GM12891 (cell line): ENCODE measurements at regions not wholly inside any gene's neighbourhood (a gene's known extent, or its start where the extent isn't known, plus 50 kb on each side); places are given as distances from the start of the nearest gene placed in this dataset.
"Not testable (repeated sequence)": the region's sequence is repeated elsewhere in the genome, so short reads cannot be mapped to it uniquely, and the experiment has no call there.

Experiments used
- DNase-seq: peaks from one replicate; pipeline ENCODE4 v3.0.0; 2011; ENCODE audit warnings: low spot score; ENCODE audit not compliant: insufficient read length
- FAIRE-seq: peaks from 2 replicates; lab custom pipeline; 2011; peaks lifted over from hg19 to GRCh38; lab: Jason Lieb, UNC
- PAX5 ChIP-seq: IDR thresholded peaks from 2 replicates; pipeline ENCODE4 v1.6.1; 2011; ENCODE audit warnings: low read length, moderate library complexity, mild to moderate bottlenecking; ENCODE audit not compliant: insufficient read depth, severe bottlenecking
- POLR2A ChIP-seq: IDR thresholded peaks from 2 replicates; pipeline ENCODE4 v1.6.1; 2011; ENCODE audit warnings: low read depth, low read length, control low read depth
- POLR2AphosphoS5 ChIP-seq: IDR thresholded peaks from 2 replicates; pipeline ENCODE4 v1.6.1; 2011; ENCODE audit warnings: low read depth, low read length, control low read depth
- POU2F2 ChIP-seq: IDR thresholded peaks from 2 replicates; pipeline ENCODE4 v1.6.1; 2011; ENCODE audit warnings: low read depth, mild to moderate bottlenecking, control low read depth, low read length, moderate library complexity
- SPI1 ChIP-seq: IDR thresholded peaks from 2 replicates; pipeline ENCODE4 v1.6.1; 2011; ENCODE audit warnings: low read depth, low read length, control low read depth
- TAF1 ChIP-seq: IDR thresholded peaks from 2 replicates; pipeline ENCODE4 v1.6.1; 2011; ENCODE audit warnings: low read depth, low read length, control low read depth

GRCh38 chr11:82403640-82404305 is 329.9 kb downstream of the FAM181B start:
- FAIRE-seq (no peak), DNase-seq (no peak)
- TF ChIP-seq TAF1 = no peak
- no peak for TF ChIP-seq PAX5
- no peak for TF ChIP-seq POU2F2
- TF ChIP-seq POLR2AphosphoS5 = no peak
- no peak for TF ChIP-seq POLR2A
- no peak for TF ChIP-seq SPI1

GRCh38 chr11:82398300-82398815 is 335.3 kb downstream of the FAM181B start:
- FAIRE-seq (no peak), DNase-seq (no peak)
- no peak for TF ChIP-seq TAF1

- DNase-seq, FAIRE-seq: not testable (repeated sequence)
These were observed 337.0 kb downstream of the FAM181B start for GRCh38 chr11:82396639-82397038.

- DNase-seq (no peak), FAIRE-seq (no peak)
- TF ChIP-seq TAF1 (no peak), POLR2A (no peak), PAX5 (no peak), POU2F2 (no peak), POLR2AphosphoS5 (no peak), SPI1 (no peak)
These were observed 349.4 kb downstream of the FAM181B start for GRCh38 chr11:82384308-82384707.

- DNase-seq (no peak), FAIRE-seq (no peak)
These were observed 359.7 kb downstream of the FAM181B start for GRCh38 chr11:82373781-82374542.

GRCh38 chr11:82365351-82365750 is 368.3 kb downstream of the FAM181B start:
- TF ChIP-seq SPI1 = no peak
- TF ChIP-seq POLR2AphosphoS5 = no peak
- no peak for TF ChIP-seq PAX5
- TF ChIP-seq TAF1 = no peak
- TF ChIP-seq POU2F2 = no peak
- TF ChIP-seq POLR2A = no peak
- FAIRE-seq (no peak), DNase-seq (no peak)

More at GRCh38 chr11:82373781-82374542, 359.7 kb downstream of the FAM181B start:
- no peak for TF ChIP-seq TAF1
- TF ChIP-seq SPI1 = no peak
- no peak for TF ChIP-seq POLR2A
- TF ChIP-seq POLR2AphosphoS5 = no peak
- TF ChIP-seq POU2F2 = no peak
- no peak for TF ChIP-seq PAX5

- FAIRE-seq = no peak
- no peak for TF ChIP-seq TAF1
- no peak for TF ChIP-seq POLR2AphosphoS5
- no peak for TF ChIP-seq PAX5
- TF ChIP-seq SPI1 = no peak
- TF ChIP-seq POU2F2 = no peak
- TF ChIP-seq POLR2A = no peak
- no peak for DNase-seq
These were observed 377.3 kb downstream of the FAM181B start for GRCh38 chr11:82356316-82356715.

GRCh38 chr11:82355313-82355823 is 378.3 kb downstream of the FAM181B start:
- DNase-seq = no peak
- FAIRE-seq = no peak
- TF ChIP-seq POU2F2 (no peak), POLR2A (no peak), POLR2AphosphoS5 (no peak), TAF1 (no peak), PAX5 (no peak), SPI1 (no peak)

GRCh38 chr11:82326853-82327252 is 406.8 kb downstream of the FAM181B start:
- no peak for TF ChIP-seq POU2F2
- TF ChIP-seq POLR2AphosphoS5 = no peak
- TF ChIP-seq TAF1 = no peak
- no peak for TF ChIP-seq PAX5
- FAIRE-seq (no peak), DNase-seq (no peak)

- FAIRE-seq = no peak
These were observed 412.5 kb downstream of the FAM181B start for GRCh38 chr11:82321206-82321605.

More at GRCh38 chr11:82321206-82321605, 412.5 kb downstream of the FAM181B start:
- no peak for DNase-seq
- TF ChIP-seq PAX5 (no peak), POU2F2 (no peak), POLR2A (no peak), TAF1 (no peak), POLR2AphosphoS5 (no peak), SPI1 (no peak)
